Fibroblast of lung (primary cell): ENCODE measurements at regions not wholly inside any gene's neighbourhood (a gene's known extent, or its start where the extent isn't known, plus 50 kb on each side); places are given as distances from the start of the nearest gene placed in this dataset.

Source experiments
- DNase-seq, 2 donors: peaks; one replicate each; pipeline versions ENCODE4 v3.0.0 to v3.0.0-alpha.2; 2010; ENCODE audit warnings: low read depth in 2 of 2
- H2AFZ ChIP-seq: 2 replicates; pipeline ENCODE4 v1.5.1; 2012; ENCODE audit warnings: low read length, control low read depth, inconsistent platforms
- H3K27ac ChIP-seq: 2 replicates; pipeline ENCODE4 v1.5.1; 2011; ENCODE audit warnings: low read length, control low read depth; ENCODE audit not compliant: insufficient read depth
- H3K27me3 ChIP-seq: 2 replicates; pipeline ENCODE4 v1.5.1; 2011; ENCODE audit warnings: mild to moderate bottlenecking, low read length; ENCODE audit not compliant: control insufficient read depth, insufficient read depth
- H3K36me3 ChIP-seq: 2 replicates; pipeline ENCODE4 v1.5.1; 2011; ENCODE audit warnings: low read length; ENCODE audit not compliant: control insufficient read depth, insufficient read depth
- H3K4me1 ChIP-seq: 2 replicates; pipeline ENCODE4 v1.5.1; 2011; ENCODE audit warnings: low read length; ENCODE audit not compliant: control insufficient read depth, insufficient read depth; ENCODE audit errors: extremely low read depth
- H3K4me2 ChIP-seq: 2 replicates; pipeline ENCODE4 v1.5.1; 2011; ENCODE audit warnings: low read length, control low read depth; ENCODE audit not compliant: insufficient read depth; ENCODE audit errors: extremely low read depth
- H3K4me3 ChIP-seq, 4 experiments: fragments of 200-600 bp in 1 of 4; sonication (generic) in 1 of 4; replicated peaks in 1 of 4; 2 replicates each; pipeline ENCODE4 v1.5.1; 2011 to 2016; ENCODE audit warnings: low read length in 4 of 4, low read depth in 3 of 4, mild to moderate bottlenecking in 3 of 4, control low read depth in 2 of 4, inconsistent platforms in 1 of 4, mixed read lengths in 1 of 4; ENCODE audit not compliant: insufficient read depth in 1 of 4; ENCODE audit errors: control extremely low read depth in 1 of 4
- H3K79me2 ChIP-seq: 2 replicates; pipeline ENCODE4 v1.5.1; 2012; ENCODE audit warnings: mild to moderate bottlenecking, low read length, inconsistent platforms; ENCODE audit not compliant: control insufficient read depth, insufficient read depth
- H3K9ac ChIP-seq: 2 replicates; pipeline ENCODE4 v1.5.1; 2011; ENCODE audit warnings: mild to moderate bottlenecking, low read length, control low read depth; ENCODE audit not compliant: insufficient read depth
- H3K9me3 ChIP-seq: 2 replicates; pipeline ENCODE4 v1.5.1; 2012; ENCODE audit warnings: low read depth, low read length; ENCODE audit not compliant: control insufficient read depth, insufficient read depth
- H4K20me1 ChIP-seq: 2 replicates; pipeline ENCODE4 v1.5.1; 2011; ENCODE audit warnings: low read length; ENCODE audit not compliant: control insufficient read depth, insufficient read depth; ENCODE audit errors: extremely low read depth
- CTCF ChIP-seq, 2 donors: IDR thresholded peaks in 1 of 2; conservative IDR thresholded peaks in 1 of 2; 1 replicate in 1 of 2; 2 replicates in 1 of 2; pipeline ENCODE4 v1.5.1; 2011 to 2012; ENCODE audit warnings: low read length in 2 of 2, control low read depth in 1 of 2, inconsistent platforms in 1 of 2, low read depth in 1 of 2, mild to moderate bottlenecking in 1 of 2
- EZH2 ChIP-seq: IDR thresholded peaks from 2 replicates; pipeline ENCODE4 v1.5.1; 2012; ENCODE audit warnings: low read length, control low read depth, mild to moderate bottlenecking; ENCODE audit errors: missing control alignments

- Histone ChIP-seq H3K9ac (no peak overlapping the region), H3K79me2 (no peaks in the 10 kb centered on the region), H3K27me3 (no peaks in the 10 kb centered on the region), H2AFZ (no peak overlapping the region), H3K4me1 (peaks cover 2% of the 10 kb centered on the region), H3K4me3 (no peak overlapping the region), H3K9me3 (no peaks in the 10 kb centered on the region), H3K36me3 (no peaks in the 10 kb centered on the region), H4K20me1 (no peaks in the 10 kb centered on the region), H3K27ac (no peak overlapping the region), H3K4me2 (no peak overlapping the region)
- DNase-seq, result no peak
- TF ChIP-seq EZH2, result no peak
Measured at GRCh38 chr11:111186308-111186915, 59.1 kb upstream of the POU2AF2 start.

- H3K27me3 ChIP-seq, result no peaks in the 10 kb centered on the region
- no peak overlapping the region for H3K4me3 ChIP-seq
- no peak overlapping the region for H3K27ac ChIP-seq
- H3K4me1 ChIP-seq, result peaks cover 2% of the 10 kb centered on the region
- no peak overlapping the region for H3K4me2 ChIP-seq
- no peaks in the 10 kb centered on the region for H3K9me3 ChIP-seq
- no peak for DNase-seq
- no peak overlapping the region for H2AFZ ChIP-seq
- H3K36me3 ChIP-seq, result no peaks in the 10 kb centered on the region
- TF ChIP-seq CTCF (conservative IDR thresholded peaks at IDR 0.05 in 1 of 2, IDR thresholded peaks at IDR 0.05 in 1 of 2; ENCODE audit: low read depth in 1 of 2, low read length in 2 of 2), result no peak
- TF ChIP-seq EZH2, result no peak
- H3K9ac ChIP-seq, result no peak overlapping the region
- no peaks in the 10 kb centered on the region for H3K79me2 ChIP-seq
- no peaks in the 10 kb centered on the region for H4K20me1 ChIP-seq
Measured at GRCh38 chr11:111185266-111185665, 60.3 kb upstream of the POU2AF2 start.

- no peak overlapping the region for H3K27ac ChIP-seq
- no peak overlapping the region for H2AFZ ChIP-seq
- no peak overlapping the region for H3K4me3 ChIP-seq
- H3K36me3 ChIP-seq, result no peaks in the 10 kb centered on the region
- H3K79me2 ChIP-seq, result no peaks in the 10 kb centered on the region
- no peak overlapping the region for H3K9ac ChIP-seq
- H4K20me1 ChIP-seq, result no peaks in the 10 kb centered on the region
- TF ChIP-seq EZH2 (no peak), CTCF (conservative IDR thresholded peaks at IDR 0.05 in 1 of 2, IDR thresholded peaks at IDR 0.05 in 1 of 2; ENCODE audit: low read depth in 1 of 2, low read length in 2 of 2) (no peak)
- peaks cover 2% of the 10 kb centered on the region for H3K4me1 ChIP-seq
- H3K9me3 ChIP-seq, result no peaks in the 10 kb centered on the region
- no peaks in the 10 kb centered on the region for H3K27me3 ChIP-seq
- no peak for DNase-seq
- no peak overlapping the region for H3K4me2 ChIP-seq
Measured at GRCh38 chr11:111183706-111184105, 61.8 kb upstream of the POU2AF2 start.
